Osteocyte (in vitro differentiated cells): ENCODE measurements at regions not wholly inside any gene's neighbourhood (a gene's known extent, or its start where the extent isn't known, plus 50 kb on each side); places are given as distances from the start of the nearest gene placed in this dataset.

Experiments
- DNase-seq: peaks from one replicate; pipeline ENCODE4 v3.0.0; 2021; ENCODE audit warnings: mixed read lengths; ENCODE audit not compliant: unreplicated experiment; ENCODE audit errors: extremely low spot score
- H3K27ac Mint-ChIP-seq: one replicate; pipeline ENCODE4 v1.8.0; 2021; ENCODE audit warnings: mild to moderate bottlenecking, mixed read lengths; ENCODE audit not compliant: unreplicated experiment
- H3K27me3 Mint-ChIP-seq: one replicate; pipeline ENCODE4 v1.8.0; 2021; ENCODE audit warnings: mixed read lengths; ENCODE audit not compliant: unreplicated experiment
- H3K36me3 Mint-ChIP-seq: one replicate; pipeline ENCODE4 v1.8.0; 2021; ENCODE audit warnings: mixed read lengths; ENCODE audit not compliant: unreplicated experiment
- H3K4me1 Mint-ChIP-seq: one replicate; pipeline ENCODE4 v1.8.0; 2021; ENCODE audit warnings: mixed read lengths; ENCODE audit not compliant: unreplicated experiment
- H3K4me3 Mint-ChIP-seq: one replicate; pipeline ENCODE4 v1.8.0; 2021; ENCODE audit warnings: mild to moderate bottlenecking, moderate library complexity, mixed read lengths; ENCODE audit not compliant: unreplicated experiment
- H3K9me3 Mint-ChIP-seq: one replicate; pipeline ENCODE4 v1.8.0; 2021; ENCODE audit warnings: mixed read lengths; ENCODE audit not compliant: unreplicated experiment
- CTCF ChIP-seq: fragments of 200-600 bp; sonication (generic); IDR thresholded peaks from 2 replicates; pipeline ENCODE4 v1.5.0; 2021; ENCODE audit warnings: antibody characterized with exemption, mild to moderate bottlenecking, moderate library complexity

GRCh38 chr1:117689997-117690625 is 84.3 kb downstream of the TENT5C start:
- Mint-ChIP-seq H3K27ac (no peak overlapping the region), H3K4me1 (no peaks in the 10 kb centered on the region), H3K9me3 (no peaks in the 10 kb centered on the region), H3K4me3 (no peak overlapping the region), H3K27me3 (peaks cover 29% of the 10 kb centered on the region), H3K36me3 (no peaks in the 10 kb centered on the region)
- no peak for DNase-seq
- TF ChIP-seq CTCF, result no peak

GRCh38 chr1:117691942-117692341 is 86.1 kb downstream of the TENT5C start:
- no peak for TF ChIP-seq CTCF
- H3K9me3 Mint-ChIP-seq, result no peaks in the 10 kb centered on the region
- H3K4me3 Mint-ChIP-seq, result no peak overlapping the region
- peaks cover 29% of the 10 kb centered on the region for H3K27me3 Mint-ChIP-seq
- no peaks in the 10 kb centered on the region for H3K4me1 Mint-ChIP-seq
- no peak overlapping the region for H3K27ac Mint-ChIP-seq
- no peaks in the 10 kb centered on the region for H3K36me3 Mint-ChIP-seq
- no peak for DNase-seq

- no peaks in the 10 kb centered on the region for H3K9me3 Mint-ChIP-seq
- no peak for TF ChIP-seq CTCF
- no peak overlapping the region for H3K27ac Mint-ChIP-seq
- H3K27me3 Mint-ChIP-seq, result peaks cover 41% of the 10 kb centered on the region
- DNase-seq, result no peak
- H3K4me3 Mint-ChIP-seq, result no peak overlapping the region
- no peaks in the 10 kb centered on the region for H3K4me1 Mint-ChIP-seq
- no peaks in the 10 kb centered on the region for H3K36me3 Mint-ChIP-seq
Observed at GRCh38 chr1:117694543-117694942, 88.7 kb downstream of the TENT5C start.

- Mint-ChIP-seq H3K4me3 (no peak overlapping the region), H3K9me3 (no peaks in the 10 kb centered on the region), H3K4me1 (no peaks in the 10 kb centered on the region), H3K27ac (no peak overlapping the region), H3K36me3 (no peaks in the 10 kb centered on the region), H3K27me3 (peaks cover 38% of the 10 kb centered on the region)
- DNase-seq, result no peak
- TF ChIP-seq CTCF, result no peak
Observed at GRCh38 chr1:117695796-117696490, 90.1 kb downstream of the TENT5C start.

- Mint-ChIP-seq H3K9me3 (no peaks in the 10 kb centered on the region), H3K4me1 (no peaks in the 10 kb centered on the region), H3K36me3 (no peaks in the 10 kb centered on the region), H3K27ac (no peak overlapping the region), H3K27me3 (peaks cover 38% of the 10 kb centered on the region), H3K4me3 (no peak overlapping the region)
- TF ChIP-seq CTCF, result no peak
- DNase-seq, result no peak
Observed at GRCh38 chr1:117696561-117696960, 90.7 kb downstream of the TENT5C start.
